A673 (cell line): ENCODE measurements at regions not wholly inside any gene's neighbourhood (a gene's known extent, or its start where the extent isn't known, plus 50 kb on each side); places are given as distances from the start of the nearest gene placed in this dataset.

Source experiments
- BruUV-seq: library from RNA; stranded (reverse); fragments of 400-500 nt; replicated peaks from 2 replicates; lab custom pipeline; 2021; lab: Mats Ljungman, UMichigan
- CTCF ChIA-PET: fragments of 300-600 bp; sonication (Branson Sonifier 250); formaldehyde crosslinking; loops from one replicate; lab custom pipeline; 2022; ENCODE audit warnings: antibody characterized with exemption; lab: Charles Lee
- POLR2A ChIA-PET: fragments of 300-600 bp; sonication (Branson Sonifier 250); formaldehyde crosslinking; loops from one replicate; lab custom pipeline; 2022; ENCODE audit warnings: antibody characterized with exemption; ENCODE audit not compliant: low non-redundant PET; lab: Charles Lee
- DNase-seq: peaks from one replicate; pipeline ENCODE4 v3.0.0-alpha.2; 2015; ENCODE audit warnings: low spot score
- H3K27ac ChIP-seq: fragments of 200-600 bp; sonication (generic); 2 replicates; pipeline ENCODE4 v1.5.1; 2016; ENCODE audit warnings: mixed run types, low read depth, mild to moderate bottlenecking, mixed read lengths, antibody characterized with exemption, low read length; ENCODE audit not compliant: poor library complexity, severe bottlenecking
- H3K27me3 ChIP-seq: fragments of 200-600 bp; sonication (generic); replicated peaks from 2 replicates; pipeline ENCODE4 v1.6.1; 2017; ENCODE audit warnings: mixed run types, low read depth, mild to moderate bottlenecking, mixed read lengths, antibody characterized with exemption, low read length; ENCODE audit not compliant: insufficient read depth, poor library complexity
- H3K36me3 ChIP-seq: fragments of 200-600 bp; sonication (generic); 2 replicates; pipeline ENCODE4 v1.6.1; 2016; ENCODE audit warnings: mixed run types, mild to moderate bottlenecking, mixed read lengths, antibody characterized with exemption, low read length; ENCODE audit not compliant: insufficient read depth, poor library complexity, severe bottlenecking
- H3K4me1 ChIP-seq: fragments of 200-600 bp; sonication (generic); 2 replicates; pipeline ENCODE4 v1.6.1; 2017; ENCODE audit warnings: mixed run types, mild to moderate bottlenecking, mixed read lengths, antibody characterized with exemption, low read length; ENCODE audit not compliant: insufficient read depth, poor library complexity, severe bottlenecking
- H3K4me3 ChIP-seq: fragments of 200-600 bp; sonication (generic); 2 replicates; pipeline ENCODE4 v1.5.1; 2016; ENCODE audit warnings: low read depth, mixed run types, mild to moderate bottlenecking, mixed read lengths, low read length; ENCODE audit not compliant: poor library complexity, severe bottlenecking
- H3K9me3 ChIP-seq: fragments of 200-600 bp; sonication (generic); 2 replicates; pipeline ENCODE4 v1.6.1; 2016; ENCODE audit warnings: mixed run types, low read depth, mild to moderate bottlenecking, mixed read lengths, antibody characterized with exemption, low read length; ENCODE audit not compliant: poor library complexity, severe bottlenecking
- CTCF ChIP-seq: fragments of 300-800, 200-600 bp; sonication (generic); conservative IDR thresholded peaks from 2 replicates; pipeline ENCODE4 v1.5.1; 2017; ENCODE audit warnings: low read depth, mild to moderate bottlenecking, antibody characterized with exemption, low read length, moderate library complexity, mixed read lengths
- EZH2 ChIP-seq: fragments of 200-600 bp; sonication (generic); IDR thresholded peaks from 2 replicates; pipeline ENCODE4 v1.6.1; 2017; ENCODE audit warnings: borderline replicate concordance, low read depth, mild to moderate bottlenecking, mixed read lengths, antibody characterized with exemption, low read length; ENCODE audit not compliant: poor library complexity, severe bottlenecking
- intact Hi-C: fragments of 100-400 bp; cut with micrococcal nuclease; formaldehyde crosslinking; loops from one replicate; pipeline ENCODE4 v1.10.0; 2022; ENCODE audit not compliant: unreplicated experiment

- ChIA-PET POLR2A (no interaction called here), CTCF (no interaction called here)
- Histone ChIP-seq H3K27ac (no peak overlapping the region), H3K4me3 (no peak overlapping the region), H3K4me1 (no peaks in the 10 kb centered on the region), H3K36me3 (no peaks in the 10 kb centered on the region), H3K9me3 (no peaks in the 10 kb centered on the region), H3K27me3 (no peaks in the 10 kb centered on the region)
- BruUV-seq = no TSS peak
- DNase-seq = no peak
- intact Hi-C loops = loop anchor here (5.0 kb wide), 1 partner anchor 603 kb away; no protein-coding TSS in a partner anchor
- no peak for TF ChIP-seq CTCF
- TF ChIP-seq EZH2 = no peak
These were observed 782.9 kb upstream of the API5 start for GRCh38 chr11:42528911-42529310.

- BruUV-seq = no TSS peak
- TF ChIP-seq EZH2 (no peak), CTCF (no peak)
- Histone ChIP-seq H3K27ac (no peak overlapping the region), H3K36me3 (no peaks in the 10 kb centered on the region), H3K4me3 (no peak overlapping the region), H3K4me1 (no peaks in the 10 kb centered on the region), H3K27me3 (no peaks in the 10 kb centered on the region), H3K9me3 (no peaks in the 10 kb centered on the region)
- DNase-seq = no peak
- intact Hi-C loops = no loop called here
- POLR2A ChIA-PET = no interaction called here
- CTCF ChIA-PET = no interaction called here
These were observed 775.0 kb upstream of the API5 start for GRCh38 chr11:42536611-42537360.

- TF ChIP-seq EZH2 = no peak
- no peak for TF ChIP-seq CTCF
- no peak for DNase-seq
- Histone ChIP-seq H3K9me3 (no peaks in the 10 kb centered on the region), H3K36me3 (no peaks in the 10 kb centered on the region), H3K27me3 (no peaks in the 10 kb centered on the region), H3K27ac (no peak overlapping the region), H3K4me3 (no peak overlapping the region), H3K4me1 (no peaks in the 10 kb centered on the region)
- ChIA-PET CTCF (no interaction called here), POLR2A (no interaction called here)
- BruUV-seq = no TSS peak
- intact Hi-C loops = no loop called here
These were observed 769.5 kb upstream of the API5 start for GRCh38 chr11:42542336-42542735.
